HepG2 (cell line): ENCODE measurements at regions not wholly inside any gene's neighbourhood (a gene's known extent, or its start where the extent isn't known, plus 50 kb on each side); places are given as distances from the start of the nearest gene placed in this dataset.

Source experiments
- ATAC-seq: fragments of 200-7000 bp; cut with Tn5 transposase; 3 replicates; pipeline ENCODE4 v1.9.1; 2020; ENCODE audit warnings: mild to moderate bottlenecking, moderate library complexity
- BruUV-seq: library from RNA; stranded (reverse); fragments of 400-500 nt; replicated peaks from 2 replicates; lab custom pipeline; 2021; lab: Mats Ljungman, UMichigan
- CTCF ChIA-PET: fragments of 300-600 bp; formaldehyde crosslinking; extraction: SDS; loops from one replicate; lab custom pipeline; 2021; ENCODE audit warnings: low total read pairs, inconsistent platforms, low intra/inter-chr PET ratio; lab: Yijun Ruan, JAX
- POLR2A ChIA-PET: fragments of 350-600 bp; sonication (Branson Sonifier 250); formaldehyde crosslinking; loops from one replicate; lab custom pipeline; 2020; ENCODE audit warnings: antibody characterized with exemption, inconsistent platforms; lab: Yijun Ruan, JAX
- DNase-seq: peaks from one replicate; pipeline ENCODE4 v3.0.0-alpha.2; 2015; ENCODE audit warnings: low spot score
- FAIRE-seq: peaks from 3 replicates; lab custom pipeline; 2011; peaks lifted over from hg19 to GRCh38; lab: Jason Lieb, UNC
- H2AFZ ChIP-seq: one replicate; pipeline ENCODE4 v1.6.1; 2011; ENCODE audit warnings: low read length, inconsistent platforms
- H3K27ac ChIP-seq: fragments of 300-600 bp; 3 replicates; pipeline ENCODE4 v1.8.0; 2011; ENCODE audit warnings: mixed run types, mild to moderate bottlenecking, mixed read lengths, low read length, inconsistent platforms; ENCODE audit not compliant: insufficient read depth; ENCODE audit errors: extremely low read length
- H3K27me3 ChIP-seq, 2 experiments: fragments of 200-600 bp in 1 of 2; 2 replicates in 1 of 2; 3 replicates in 1 of 2; pipeline versions ENCODE4 v1.6.0 to v1.8.0; 2011; ENCODE audit warnings: low read length in 2 of 2, mild to moderate bottlenecking in 2 of 2, moderate library complexity in 2 of 2, inconsistent platforms in 1 of 2; ENCODE audit not compliant: insufficient read depth in 2 of 2, control insufficient read depth in 1 of 2
- H3K36me3 ChIP-seq, 2 experiments: fragments of 200-600 bp in 1 of 2; replicated peaks in 1 of 2; 2 replicates in 1 of 2; 3 replicates in 1 of 2; pipeline versions ENCODE4 v1.5.1 to v1.8.0; 2011; ENCODE audit warnings: low read length in 2 of 2, inconsistent platforms in 1 of 2; ENCODE audit not compliant: insufficient read depth in 2 of 2, control insufficient read depth in 1 of 2
- H3K4me1 ChIP-seq: 2 replicates; pipeline ENCODE4 v1.5.1; 2012; ENCODE audit warnings: low read length, inconsistent platforms; ENCODE audit not compliant: insufficient read depth
- H3K4me2 ChIP-seq: 2 replicates; pipeline ENCODE4 v1.6.0; 2011; ENCODE audit warnings: low read depth, low read length, inconsistent platforms
- H3K4me3 ChIP-seq, 3 experiments: fragments of 200-600 bp in 1 of 3; sonication (generic), shearing (Covaris generic) in 1 of 3; replicated peaks in 1 of 3; 2 replicates each; pipeline ENCODE4 v1.5.1; 2011 to 2016; ENCODE audit warnings: low read length in 3 of 3, inconsistent platforms in 2 of 3, low read depth in 2 of 3, mild to moderate bottlenecking in 2 of 3, control low read depth in 1 of 3, mixed read lengths in 1 of 3; ENCODE audit not compliant: insufficient read depth in 1 of 3
- H3K79me2 ChIP-seq: one replicate; pipeline ENCODE4 v1.6.1; 2011; ENCODE audit warnings: low read length, inconsistent platforms; ENCODE audit not compliant: insufficient read depth
- H3K9ac ChIP-seq: 2 replicates; pipeline ENCODE4 v1.6.0; 2011; ENCODE audit warnings: mild to moderate bottlenecking, low read depth, low read length, inconsistent platforms; ENCODE audit not compliant: insufficient read depth
- H3K9me3 ChIP-seq: 2 replicates; pipeline ENCODE4 v1.5.1; 2012; ENCODE audit warnings: mild to moderate bottlenecking, low read length
- H4K20me1 ChIP-seq: 2 replicates; pipeline ENCODE4 v1.6.0; 2011; ENCODE audit warnings: inconsistent platforms, mild to moderate bottlenecking, low read length, moderate library complexity; ENCODE audit not compliant: insufficient read depth
- BCL3 ChIP-seq: sonication (generic); formaldehyde crosslinking; IDR thresholded peaks from 2 replicates; pipeline ENCODE4 v1.5.1; 2020; ENCODE audit warnings: mild to moderate bottlenecking, missing genetic modification reagents, moderate library complexity
- DRAP1 ChIP-seq: IDR thresholded peaks from 2 replicates; pipeline ENCODE4 v1.6.1; 2016; ENCODE audit warnings: missing genetic modification reagents, missing compliant biosample characterization
- EEA1 ChIP-seq: sonication (generic); formaldehyde crosslinking; IDR thresholded peaks from 2 replicates; pipeline ENCODE4 v1.5.1; 2020; ENCODE audit warnings: mild to moderate bottlenecking, missing genetic modification reagents, borderline replicate concordance
- KDM4B ChIP-seq: sonication (generic); formaldehyde crosslinking; IDR thresholded peaks from 2 replicates; pipeline ENCODE4 v1.4.0; 2020; ENCODE audit warnings: missing genetic modification reagents
- KLF12 ChIP-seq: sonication (generic); formaldehyde crosslinking; IDR thresholded peaks from 2 replicates; pipeline ENCODE4 v1.4.0; 2020; ENCODE audit warnings: missing genetic modification reagents, borderline replicate concordance
- NR1H2 ChIP-seq: sonication (generic); formaldehyde crosslinking; IDR thresholded peaks from 2 replicates; pipeline ENCODE4 v1.8.1; 2022; ENCODE audit warnings: low read depth, missing genetic modification reagents, borderline replicate concordance
- PBX2 ChIP-seq: IDR thresholded peaks from 2 replicates; pipeline ENCODE4 v1.6.1; 2016; ENCODE audit warnings: control low read depth
- SAFB2 ChIP-seq: sonication (generic); formaldehyde crosslinking; IDR thresholded peaks from 2 replicates; pipeline ENCODE4 v1.5.1; 2020; ENCODE audit warnings: missing genetic modification reagents, low read depth, mild to moderate bottlenecking, borderline replicate concordance
- SRY ChIP-seq: sonication (generic); formaldehyde crosslinking; IDR thresholded peaks from 2 replicates; pipeline ENCODE4 v1.8.0; 2022; ENCODE audit warnings: mild to moderate bottlenecking, missing genetic modification reagents
- THAP8 ChIP-seq: sonication (generic); formaldehyde crosslinking; IDR thresholded peaks from 2 replicates; pipeline ENCODE4 v1.5.1; 2020; ENCODE audit warnings: missing genetic modification reagents, mild to moderate bottlenecking, borderline replicate concordance
- U2AF1 ChIP-seq: fragments of 200-400 bp; formaldehyde crosslinking; optimal IDR thresholded peaks from 2 replicates; pipeline ENCODE3; 2017; ENCODE audit warnings: mild to moderate bottlenecking, low read depth, low read length
- ZBTB3 ChIP-seq: sonication (generic); formaldehyde crosslinking; IDR thresholded peaks from 2 replicates; pipeline ENCODE4 v1.4.0; 2020; ENCODE audit warnings: low read depth, mild to moderate bottlenecking, moderate library complexity, missing genetic modification reagents, borderline replicate concordance
- ZBTB39 ChIP-seq: sonication (generic); formaldehyde crosslinking; IDR thresholded peaks from 2 replicates; pipeline ENCODE4 v1.5.0; 2020; ENCODE audit warnings: missing genetic modification reagents
- ZNF205 ChIP-seq: IDR thresholded peaks from 2 replicates; pipeline ENCODE4 v1.6.1; 2018; ENCODE audit warnings: missing biosample characterization, missing genetic modification reagents
- ZNF256 ChIP-seq: sonication (generic); formaldehyde crosslinking; conservative IDR thresholded peaks from 2 replicates; pipeline ENCODE4 v1.4.0; 2020; ENCODE audit warnings: missing genetic modification reagents
- ZNF317 ChIP-seq: sonication (generic); formaldehyde crosslinking; IDR thresholded peaks from 2 replicates; pipeline ENCODE4 v1.5.0; 2020; ENCODE audit warnings: mild to moderate bottlenecking, missing genetic modification reagents
- ZNF503 ChIP-seq: sonication (generic); formaldehyde crosslinking; IDR thresholded peaks from 2 replicates; pipeline ENCODE4 v1.4.0; 2020; ENCODE audit warnings: missing genetic modification reagents
- WGBS: methylation state at CpG from one replicate; pipeline ENCODE4 v1.1.6; 2017; ENCODE audit warnings: low lambda C conversion rate; 5-methylcytosine and 5-hydroxymethylcytosine counted together
- in situ Hi-C: cut with HindIII; loops from 2 replicates; pipeline ENCODE4 v1.10.0; 2017; ENCODE audit warnings: low pct_unique_long_range_greater_than_20kb; ENCODE audit not compliant: extremely low pct_ligation_motif_present
- intact Hi-C: fragments of 100-400 bp; cut with micrococcal nuclease; formaldehyde crosslinking; loops from one replicate; pipeline ENCODE4 v1.10.0; 2022; ENCODE audit not compliant: unreplicated experiment

GRCh38 chr19:30097746-30098280 lies 155.8 kb downstream of the URI1 start (continued):
- no peak for TF ChIP-seq EEA1
- no peak for TF ChIP-seq ZBTB39 (CRISPR knock-in tag)
- no peak for TF ChIP-seq BCL3
- TF ChIP-seq THAP8 = no peak
- TF ChIP-seq KLF12 (CRISPR knock-in tag) = no peak
- TF ChIP-seq NR1H2 (CRISPR knock-in tag) = no peak

- H3K9me3 ChIP-seq = no peaks in the 10 kb centered on the region
- POLR2A ChIA-PET = no interaction called here
- no peaks in the 10 kb centered on the region for H4K20me1 ChIP-seq
- intact Hi-C loops = no loop called here
- no peak for FAIRE-seq
- no peak overlapping the region for H3K4me3 ChIP-seq
- CTCF ChIA-PET = no interaction called here
- H3K36me3 ChIP-seq = no peaks in the 10 kb centered on the region
- no peaks in the 10 kb centered on the region for H3K79me2 ChIP-seq
- ATAC-seq = no peak
- H3K27me3 ChIP-seq = peaks cover 2 to 5% of the 10 kb centered on the region in 2 experiments; a peak in 3 of 5 replicates
- no peak overlapping the region for H2AFZ ChIP-seq
- WGBS = 91% methylated on average over 5 of the region's 6 CpGs
- H3K27ac ChIP-seq = no peak overlapping the region
- in situ Hi-C loops = no loop called here
- no peak overlapping the region for H3K4me2 ChIP-seq
- no peak for DNase-seq
- H3K9ac ChIP-seq = no peak overlapping the region
- H3K4me1 ChIP-seq = peaks cover 10% of the 10 kb centered on the region; the same call in 1 of the 2 replicates
- BruUV-seq = no TSS peak
- no peak for TF ChIP-seq ZNF205 (CRISPR knock-in tag)
- no peak for TF ChIP-seq ZNF256 (CRISPR knock-in tag)
- TF ChIP-seq U2AF1 = no peak
- TF ChIP-seq SRY = no peak
- no peak for TF ChIP-seq SAFB2
- no peak for TF ChIP-seq DRAP1 (CRISPR knock-in tag)
- TF ChIP-seq ZBTB3 (CRISPR knock-in tag) = no peak
- TF ChIP-seq ZNF317 (CRISPR knock-in tag) = no peak
- no peak for TF ChIP-seq ZNF503 (CRISPR knock-in tag)
- TF ChIP-seq KDM4B (CRISPR knock-in tag) = no peak
- no peak for TF ChIP-seq PBX2 (CRISPR knock-in tag)
These were observed 160.2 kb downstream of the URI1 start for GRCh38 chr19:30102239-30102638.
